HG02642 (cell line): ENCODE measurements at regions not wholly inside any gene's neighbourhood (a gene's known extent, or its start where the extent isn't known, plus 50 kb on each side); places are given as distances from the start of the nearest gene placed in this dataset.
A peak's percentile ranks its signal among the peaks of the same experiment; 100 is the strongest.

ENCODE experiments used
- ATAC-seq: cut with Tn5 transposase; IDR thresholded peaks from one replicate; pipeline ENCODE4 v1.9.1; 2021; ENCODE audit warnings: mild to moderate bottlenecking; ENCODE audit not compliant: unreplicated experiment, poor library complexity

- ATAC-seq, result no peak
Measured at GRCh38 chr6:141607956-141608355, 524.8 kb upstream of the GJE1 start.

GRCh38 chr6:141598487-141598886 lies 534.2 kb upstream of the GJE1 start:
- no peak for ATAC-seq

DNA sequence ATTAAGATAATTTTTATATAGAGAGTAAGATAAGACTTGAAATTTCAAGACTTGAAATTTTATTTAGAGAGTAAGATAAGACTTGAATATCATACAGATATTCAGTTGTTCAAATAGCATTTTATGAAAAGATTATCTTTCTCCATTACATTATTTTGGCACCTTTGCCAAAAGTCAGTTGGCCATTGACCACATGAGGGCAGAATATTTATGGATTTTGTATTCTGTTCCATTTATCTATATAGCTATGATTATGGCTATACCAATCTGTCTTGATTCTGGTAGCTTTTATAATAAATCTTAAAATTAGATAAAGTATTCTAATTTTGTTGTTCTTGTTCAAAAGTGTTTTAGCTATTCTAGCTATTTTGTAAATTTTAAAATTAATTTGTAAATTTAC lies 537.9 kb upstream of the GJE1 start:
- ATAC-seq, result no peak

- ATAC-seq, result no peak
Measured at GRCh38 chr6:141593311-141593710, 539.4 kb upstream of the GJE1 start.

- ATAC-seq, result no peak
Measured at GRCh38 chr6:141587482-141588266, 545.1 kb upstream of the GJE1 start.

GRCh38 chr6:141580988-141581552 lies 551.7 kb upstream of the GJE1 start:
- no peak for ATAC-seq

- no peak for ATAC-seq
Measured at GRCh38 chr6:141580131-141580530, 552.6 kb upstream of the GJE1 start.

DNA sequence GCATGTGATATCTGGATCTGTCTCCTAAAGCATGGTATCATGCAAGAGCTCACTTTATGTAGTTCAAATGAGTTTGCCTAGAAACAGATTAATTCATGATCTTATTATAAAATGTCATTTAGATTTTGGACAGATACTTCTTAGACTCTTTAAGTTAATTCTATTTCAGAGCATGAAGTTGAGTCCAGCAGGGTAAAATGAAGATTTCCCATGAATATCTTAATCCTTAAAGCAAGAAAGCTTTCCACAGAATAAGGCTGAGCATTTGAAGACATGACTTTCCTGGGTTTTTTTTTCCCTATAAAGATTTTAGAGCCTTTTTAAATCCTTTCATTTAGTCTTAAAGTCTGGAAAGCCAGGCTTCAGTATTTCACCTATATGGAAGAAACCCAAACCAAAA lies 556.0 kb upstream of the GJE1 start:
- no peak for ATAC-seq

DNA sequence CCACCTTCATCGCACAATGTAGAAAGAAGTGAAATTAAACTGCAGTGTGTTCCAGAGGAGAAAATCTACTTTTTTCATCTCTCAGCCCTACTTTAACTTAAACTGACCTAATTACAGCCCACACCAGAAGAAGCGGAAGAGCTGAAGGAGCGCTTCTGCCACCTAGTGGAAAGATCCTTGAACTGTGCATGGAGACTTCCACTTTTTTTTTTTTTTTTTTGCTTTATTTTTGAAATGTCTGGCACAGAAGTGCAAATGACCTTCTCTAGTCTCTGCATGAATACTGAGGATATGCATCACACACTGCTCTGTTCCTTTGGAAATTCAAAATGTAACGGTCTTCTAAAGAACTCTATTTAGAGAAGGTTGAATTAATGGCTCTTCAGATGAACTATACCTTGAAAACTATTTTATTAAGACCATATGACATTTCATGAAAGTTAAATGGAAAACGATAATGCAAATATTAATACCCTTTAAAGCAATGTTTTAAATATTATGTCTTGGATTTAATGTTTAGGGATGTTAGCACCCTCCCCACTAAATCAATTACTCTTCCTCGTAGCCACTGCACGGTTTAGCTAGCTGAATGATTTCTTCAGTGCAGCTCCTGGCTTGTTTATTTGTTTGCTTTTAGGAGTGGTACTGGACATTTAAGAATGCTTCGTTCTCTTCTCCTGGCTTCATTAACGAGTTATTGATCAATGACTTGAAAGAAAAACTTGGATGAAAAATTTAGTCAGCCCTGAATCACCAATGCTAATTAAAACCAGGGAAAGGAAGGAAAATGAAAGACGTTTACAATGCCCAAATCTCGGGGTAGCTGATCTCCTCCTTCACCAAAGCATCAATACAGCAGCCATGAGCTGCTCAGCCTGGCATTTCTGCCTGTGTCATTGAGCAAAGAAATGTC lies 569.6 kb upstream of the GJE1 start:
- ATAC-seq, result peak; percentile 91

DNA sequence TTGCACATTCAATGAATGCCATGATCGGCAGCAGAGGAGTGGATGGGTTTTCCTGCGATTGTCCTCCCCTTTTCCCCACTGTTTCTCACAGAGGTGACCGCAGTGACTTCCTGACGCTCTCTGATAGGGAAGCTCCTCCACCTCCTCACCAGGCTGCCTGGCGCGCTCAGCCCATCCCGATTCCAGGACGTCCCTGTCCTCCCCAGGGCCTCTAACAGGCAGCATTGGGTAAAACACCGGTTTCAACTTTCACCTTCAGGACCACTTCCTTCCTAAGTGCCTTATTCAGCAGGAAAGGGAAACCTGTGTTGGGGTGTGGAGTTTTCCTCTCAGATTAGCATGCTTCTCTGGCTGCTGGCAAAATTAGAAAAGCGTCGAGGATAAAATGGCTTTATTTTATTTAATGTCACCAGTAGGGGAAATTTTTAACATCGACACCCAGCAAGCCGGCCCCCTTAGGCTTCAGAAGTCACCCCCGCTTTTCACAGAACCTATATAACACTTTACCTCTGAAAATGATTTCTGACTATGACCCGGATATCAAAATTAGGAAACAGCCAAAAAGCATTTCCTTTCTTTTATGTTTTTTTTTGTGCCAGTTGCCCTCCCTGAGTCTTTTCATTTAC lies 570.4 kb upstream of the GJE1 start:
- ATAC-seq, result peak; percentile 29

DNA sequence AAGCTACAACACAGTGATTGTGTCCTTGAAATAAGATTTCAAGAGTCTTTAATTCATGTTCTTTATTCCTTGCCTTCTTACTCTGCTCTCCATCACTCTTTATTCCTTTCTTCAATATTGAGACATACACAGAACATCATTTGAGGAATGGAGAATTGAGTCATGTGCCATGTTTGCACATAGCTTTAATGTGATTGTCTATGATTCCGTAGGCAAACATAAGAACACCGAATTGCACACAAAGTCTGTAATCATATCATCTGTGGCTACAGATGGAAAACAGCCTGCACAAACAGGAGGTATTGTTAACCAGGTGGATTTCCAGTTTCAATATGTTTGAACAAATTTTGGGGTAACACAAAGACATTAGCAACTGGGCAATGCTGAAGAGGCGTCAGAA lies 571.6 kb upstream of the GJE1 start:
- no peak for ATAC-seq

GRCh38 chr6:141552463-141552862 lies 580.3 kb upstream of the GJE1 start:
- ATAC-seq, result peak; percentile 81

GRCh38 chr6:141552031-141552430 lies 580.7 kb upstream of the GJE1 start:
- ATAC-seq, result no peak

DNA sequence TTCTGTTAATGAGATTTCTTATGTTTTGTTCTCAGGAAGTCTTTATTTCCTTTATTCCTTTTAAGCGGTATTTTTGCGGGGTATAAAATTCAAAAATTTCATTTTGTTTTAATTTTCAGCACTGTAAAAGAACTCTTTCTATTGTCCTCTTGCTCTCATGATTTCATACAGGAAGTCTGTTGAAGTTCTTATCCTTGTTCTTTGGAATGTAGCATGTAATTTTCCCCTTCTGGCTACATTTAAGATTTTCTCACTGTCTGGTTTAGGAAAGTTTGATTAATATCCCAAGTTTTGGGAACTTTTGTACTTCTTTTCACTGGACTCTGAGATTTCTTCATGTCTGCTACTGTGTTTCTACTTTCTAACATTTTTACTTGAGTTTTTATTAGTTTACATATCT lies 581.4 kb upstream of the GJE1 start:
- no peak for ATAC-seq

DNA sequence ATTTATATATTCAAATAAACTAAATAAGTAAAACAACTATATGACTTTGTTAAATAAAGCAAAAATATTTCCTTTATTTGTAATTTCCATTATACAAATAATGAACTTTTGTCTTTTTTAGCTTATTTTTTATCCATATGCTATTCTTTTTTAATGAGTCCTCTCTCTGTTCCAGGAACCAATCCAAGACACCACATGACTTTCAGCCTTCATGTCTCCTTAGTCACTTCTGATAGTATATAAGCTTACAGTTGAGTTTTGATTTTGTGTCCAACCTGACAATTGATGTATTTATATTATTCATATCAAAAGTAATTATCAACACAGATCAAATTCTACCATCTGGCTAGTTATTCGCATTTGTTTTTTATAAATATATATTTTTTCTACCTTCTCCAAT lies 582.3 kb upstream of the GJE1 start:
- no peak for ATAC-seq

- ATAC-seq, result no peak
Measured at GRCh38 chr6:141548966-141549365, 583.8 kb upstream of the GJE1 start.

DNA sequence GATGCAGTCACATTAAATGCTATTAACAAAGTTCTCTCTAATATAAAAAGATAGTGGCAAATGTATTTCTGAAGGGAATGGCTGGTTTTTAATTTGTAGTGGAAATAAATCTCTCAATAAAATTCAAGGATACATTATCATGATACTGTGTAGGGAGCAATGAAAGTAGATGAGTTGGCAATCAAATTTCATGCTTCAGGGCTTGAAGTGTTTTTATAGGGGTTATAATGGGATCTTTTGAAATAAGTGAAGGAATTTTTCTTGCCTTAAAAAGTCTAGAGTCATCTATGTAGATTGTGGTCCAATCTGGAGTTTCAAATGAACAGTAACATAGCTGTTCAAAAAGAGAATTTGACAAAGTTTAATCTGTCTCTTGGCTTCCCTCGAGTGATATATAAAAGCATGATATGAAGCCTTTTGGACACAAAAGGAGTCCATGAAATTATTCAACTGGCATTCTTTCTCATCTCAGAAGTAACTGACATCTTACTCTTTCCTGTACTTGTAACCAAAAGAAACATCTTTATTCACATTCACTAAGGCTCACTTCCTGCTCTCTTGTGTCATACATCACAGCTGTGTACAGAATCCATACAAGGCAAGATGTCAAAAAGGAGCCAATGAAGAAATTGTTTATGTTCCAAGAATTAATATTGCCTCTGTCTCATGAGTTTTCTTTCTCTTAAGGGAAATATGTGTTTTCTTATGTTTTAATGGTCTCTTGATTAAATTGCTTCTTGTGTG lies 591.0 kb upstream of the GJE1 start:
- no peak for ATAC-seq

- ATAC-seq, result no peak
Measured at GRCh38 chr6:141540207-141540606, 592.5 kb upstream of the GJE1 start.

GRCh38 chr6:141539617-141540016 lies 593.1 kb upstream of the GJE1 start:
- ATAC-seq, result no peak

DNA sequence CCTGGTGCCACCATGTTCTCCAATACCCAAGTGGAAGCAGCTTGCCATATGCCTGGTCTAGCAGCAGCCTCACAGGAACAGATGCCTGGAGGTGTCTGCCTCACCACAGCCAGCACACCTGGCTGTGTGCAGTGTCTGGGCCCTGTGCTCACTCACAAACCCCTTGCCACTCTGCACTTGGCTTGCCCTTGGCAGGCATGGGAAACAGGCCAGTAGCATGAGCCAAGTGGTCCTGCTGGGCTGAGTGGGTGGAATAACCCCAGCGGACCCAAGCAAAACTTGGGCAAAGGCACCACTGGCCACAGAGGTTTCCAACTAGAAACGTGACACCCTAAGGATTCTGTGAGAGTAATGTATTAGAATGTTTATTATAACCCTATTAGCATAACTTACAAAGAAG lies 600.5 kb upstream of the GJE1 start:
- ATAC-seq, result no peak
